WI38 (cell line): ENCODE measurements at regions not wholly inside any gene's neighbourhood (a gene's known extent, or its start where the extent isn't known, plus 50 kb on each side); places are given as distances from the start of the nearest gene placed in this dataset.

Experiments
- H3K4me3 ChIP-seq: 2 replicates; pipeline ENCODE4 v1.5.1; 2011; ENCODE audit warnings: low read depth, mild to moderate bottlenecking, control low read depth, low read length
- TF ChIP-seq, protein P1 (sequence below): IDR thresholded peaks from 2 replicates; pipeline ENCODE4 v1.5.1; 2012; ENCODE audit warnings: low read depth, mild to moderate bottlenecking, control low read depth, low read length

DNA sequence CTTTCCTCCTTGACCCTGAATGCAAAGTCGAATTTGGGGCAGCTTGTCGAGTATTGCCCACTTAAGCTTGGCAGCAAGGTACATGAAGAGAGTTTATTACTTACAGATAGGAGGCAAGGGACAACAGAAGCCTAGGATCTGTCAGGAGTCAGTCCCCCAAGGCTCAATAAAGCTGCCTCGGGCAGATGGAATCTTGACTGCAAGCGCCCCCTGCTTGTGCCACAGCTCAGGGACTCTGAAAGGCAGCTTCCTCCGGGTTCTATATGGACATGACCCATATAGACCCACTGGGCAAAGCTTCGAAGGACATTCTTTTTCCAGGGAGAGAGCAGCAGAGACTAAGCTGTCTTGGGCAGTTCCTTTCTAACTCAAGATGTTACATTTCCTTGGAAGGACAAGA lies 971.5 kb downstream of the EFNA5 start:
- no peak overlapping the region for H3K4me3 ChIP-seq
- TF ChIP-seq, protein P1, sequence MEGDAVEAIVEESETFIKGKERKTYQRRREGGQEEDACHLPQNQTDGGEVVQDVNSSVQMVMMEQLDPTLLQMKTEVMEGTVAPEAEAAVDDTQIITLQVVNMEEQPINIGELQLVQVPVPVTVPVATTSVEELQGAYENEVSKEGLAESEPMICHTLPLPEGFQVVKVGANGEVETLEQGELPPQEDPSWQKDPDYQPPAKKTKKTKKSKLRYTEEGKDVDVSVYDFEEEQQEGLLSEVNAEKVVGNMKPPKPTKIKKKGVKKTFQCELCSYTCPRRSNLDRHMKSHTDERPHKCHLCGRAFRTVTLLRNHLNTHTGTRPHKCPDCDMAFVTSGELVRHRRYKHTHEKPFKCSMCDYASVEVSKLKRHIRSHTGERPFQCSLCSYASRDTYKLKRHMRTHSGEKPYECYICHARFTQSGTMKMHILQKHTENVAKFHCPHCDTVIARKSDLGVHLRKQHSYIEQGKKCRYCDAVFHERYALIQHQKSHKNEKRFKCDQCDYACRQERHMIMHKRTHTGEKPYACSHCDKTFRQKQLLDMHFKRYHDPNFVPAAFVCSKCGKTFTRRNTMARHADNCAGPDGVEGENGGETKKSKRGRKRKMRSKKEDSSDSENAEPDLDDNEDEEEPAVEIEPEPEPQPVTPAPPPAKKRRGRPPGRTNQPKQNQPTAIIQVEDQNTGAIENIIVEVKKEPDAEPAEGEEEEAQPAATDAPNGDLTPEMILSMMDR, result no peak

DNA sequence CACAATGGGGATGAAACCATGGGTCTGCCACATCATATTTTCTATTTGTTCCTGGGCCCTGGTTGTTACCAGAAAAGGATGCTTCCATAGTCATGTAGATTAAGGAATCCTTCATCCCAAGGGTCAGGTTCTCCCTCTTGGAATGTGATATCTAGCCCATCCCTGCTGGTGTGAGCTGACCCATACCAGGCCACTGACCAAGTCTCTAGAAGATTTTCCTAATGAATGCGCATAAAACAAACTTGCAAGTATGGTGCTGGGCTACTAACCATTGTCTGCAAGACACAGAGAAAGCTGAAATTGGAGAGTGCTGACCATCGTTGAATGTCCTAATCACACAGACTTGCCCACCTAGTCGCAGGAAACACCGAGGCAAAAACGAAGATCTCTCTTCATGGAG lies 972.6 kb downstream of the EFNA5 start:
- TF ChIP-seq, protein P1, result no peak
- no peak overlapping the region for H3K4me3 ChIP-seq

DNA sequence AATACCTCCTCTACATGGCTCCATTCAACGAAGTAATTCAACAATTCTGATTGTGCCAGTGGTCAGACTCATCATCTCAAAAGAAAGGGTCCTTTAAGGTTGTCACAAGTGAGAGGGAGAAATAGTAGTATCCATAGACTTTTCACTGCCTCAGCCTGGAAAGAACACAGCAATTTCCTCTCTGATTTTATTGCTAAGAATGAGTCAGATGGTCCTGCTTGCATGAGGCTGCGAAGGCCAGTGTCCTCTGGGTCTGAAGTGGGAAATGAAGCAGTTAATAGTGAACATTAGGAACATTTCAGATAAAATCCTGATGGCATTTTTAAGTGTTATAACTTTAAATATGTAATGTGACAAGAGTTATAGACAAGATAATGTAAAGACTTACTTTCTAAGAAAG lies 979.0 kb downstream of the EFNA5 start:
- TF ChIP-seq, protein P1, result no peak
- H3K4me3 ChIP-seq, result no peak overlapping the region

DNA sequence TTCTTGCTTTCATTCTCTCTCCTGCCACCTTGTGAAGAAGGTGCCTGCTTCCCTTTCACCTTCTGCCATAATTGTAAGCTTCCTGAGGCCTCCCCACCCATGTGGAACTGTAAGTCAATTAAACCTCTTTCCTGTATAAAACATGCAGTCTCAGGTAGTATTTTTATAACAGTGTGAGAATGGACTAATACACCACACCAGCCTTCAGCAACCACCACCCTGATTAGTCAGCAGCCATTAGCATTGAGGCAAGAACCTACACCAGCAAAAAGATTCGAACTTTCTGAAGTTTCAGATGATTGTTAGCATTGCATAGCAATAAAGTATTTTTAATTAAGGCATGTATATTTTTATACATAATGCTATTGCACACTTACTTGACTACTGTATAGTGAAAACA lies 980.2 kb downstream of the EFNA5 start:
- TF ChIP-seq, protein P1, result no peak
- no peak overlapping the region for H3K4me3 ChIP-seq

DNA sequence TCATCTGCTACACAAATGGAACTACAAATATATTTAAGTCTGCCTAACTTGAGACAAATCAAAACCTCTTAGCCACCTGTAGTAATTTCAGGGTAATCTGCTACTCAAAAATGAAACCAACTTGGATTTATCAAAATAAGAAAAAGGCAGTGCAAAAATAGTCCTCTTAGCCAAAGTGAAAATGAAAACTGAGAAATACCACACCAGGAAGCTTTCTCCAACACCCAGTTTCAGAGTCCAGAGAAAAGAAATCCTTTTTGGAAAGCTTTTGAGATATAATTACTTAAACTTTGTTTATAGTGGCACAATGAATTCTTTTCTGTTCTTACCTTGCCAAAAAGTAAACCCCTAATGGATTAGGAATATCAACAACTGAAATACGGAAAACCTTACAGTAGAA lies 990.4 kb downstream of the EFNA5 start:
- TF ChIP-seq, protein P1, result no peak
- no peak overlapping the region for H3K4me3 ChIP-seq

DNA sequence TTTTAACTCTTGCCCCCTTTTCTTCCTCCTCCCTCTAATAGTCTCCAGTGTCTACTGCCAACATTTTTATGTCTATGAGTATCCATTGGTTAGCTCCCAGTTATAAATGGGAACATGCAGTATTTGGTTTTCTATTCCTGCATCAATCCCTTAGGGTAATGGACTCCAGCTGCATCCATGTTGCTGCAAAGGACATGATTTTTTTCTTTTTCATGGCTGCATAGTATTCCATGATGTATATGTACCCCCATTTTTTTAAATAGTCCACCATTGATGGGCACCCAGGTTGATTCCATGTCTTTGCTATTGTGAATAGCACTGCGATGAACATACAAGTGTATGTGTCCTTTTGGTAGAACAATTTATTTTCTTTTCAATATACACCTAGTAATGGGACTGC lies 993.7 kb downstream of the EFNA5 start:
- H3K4me3 ChIP-seq, result no peak overlapping the region
- TF ChIP-seq, protein P1, result no peak

DNA sequence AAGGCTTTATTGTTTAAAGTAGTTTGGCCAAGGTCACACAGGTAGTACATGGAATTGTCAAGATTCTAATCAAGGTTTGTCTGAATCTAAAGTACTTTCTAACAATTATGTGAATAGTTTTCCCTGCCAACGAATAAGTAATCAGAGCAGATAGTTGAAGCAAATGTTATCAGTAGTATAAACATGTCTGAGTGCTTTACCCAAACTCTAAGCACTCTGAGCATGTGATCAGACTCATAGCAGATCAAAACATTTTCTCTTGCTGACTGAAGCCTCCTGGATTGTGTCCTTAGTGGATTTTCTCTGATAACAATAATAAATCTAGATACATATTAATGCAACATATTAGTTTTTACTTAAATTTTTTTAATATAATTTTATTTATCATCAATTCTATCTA lies 995.0 kb downstream of the EFNA5 start:
- no peak overlapping the region for H3K4me3 ChIP-seq
- TF ChIP-seq, protein P1, result no peak
